Suppressor macrophage treated with lipopolysaccharide for 4 hours (primary cell): ENCODE measurements at regions not wholly inside any gene's neighbourhood (a gene's known extent, or its start where the extent isn't known, plus 50 kb on each side); places are given as distances from the start of the nearest gene placed in this dataset.
"Not testable (repeated sequence)": the region's sequence is repeated elsewhere in the genome, so short reads cannot be mapped to it uniquely, and the experiment has no call there.

ENCODE experiments used
- DNase-seq: peaks from one replicate; pipeline ENCODE4 v3.0.0-alpha.2; 2020

GRCh38 chr12:5328669-5329517, 103.0 kb upstream of the NTF3 start:
- no peak for DNase-seq

- DNase-seq, result no peak
Measured at GRCh38 chr12:5332551-5332950, 99.4 kb upstream of the NTF3 start.

GRCh38 chr12:5333096-5333495, 98.8 kb upstream of the NTF3 start:
- DNase-seq, result no peak

DNA sequence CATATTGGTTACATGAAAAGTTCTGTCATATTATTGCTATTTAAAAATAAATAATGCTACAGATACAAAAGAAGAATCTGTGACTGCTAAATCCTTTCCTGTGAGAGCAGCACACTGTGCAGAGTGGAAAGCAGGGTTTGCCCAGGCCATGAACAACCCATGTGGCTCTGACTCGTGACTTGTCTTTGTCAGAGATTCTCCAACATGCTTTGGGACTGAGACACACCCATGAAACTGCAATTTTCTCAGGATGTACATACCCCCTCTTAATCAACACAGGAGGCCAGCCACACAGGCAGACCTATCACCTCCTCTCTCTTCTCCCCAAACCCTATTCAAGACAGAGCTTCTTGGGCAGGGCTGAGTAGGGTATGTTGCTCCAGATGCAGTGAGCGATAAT, 96.8 kb upstream of the NTF3 start:
- DNase-seq, result no peak

- not testable (repeated sequence) for DNase-seq
Measured at GRCh38 chr12:5341086-5341485, 90.8 kb upstream of the NTF3 start.

GRCh38 chr12:5343711-5344110, 88.2 kb upstream of the NTF3 start:
- no peak for DNase-seq

DNA sequence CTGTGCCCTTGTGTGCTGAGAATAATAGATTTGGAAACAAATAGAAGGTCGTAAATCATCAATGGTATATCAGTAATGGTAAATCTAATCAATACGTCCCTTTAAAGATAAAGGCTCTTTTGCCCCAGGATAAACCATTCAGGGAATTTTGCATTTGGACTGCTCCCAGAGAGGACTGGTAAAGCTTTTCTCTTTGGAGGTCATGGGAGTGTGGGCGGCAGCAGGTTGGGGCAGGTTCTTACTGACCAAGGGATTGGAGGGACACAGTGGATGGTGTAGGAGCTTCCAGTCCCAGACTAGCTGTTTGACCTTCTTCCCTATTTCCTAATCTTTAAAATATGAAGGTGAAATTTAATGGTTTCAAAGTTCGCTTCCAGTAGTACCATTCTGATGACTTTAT, 87.8 kb upstream of the NTF3 start:
- DNase-seq, result no peak

DNA sequence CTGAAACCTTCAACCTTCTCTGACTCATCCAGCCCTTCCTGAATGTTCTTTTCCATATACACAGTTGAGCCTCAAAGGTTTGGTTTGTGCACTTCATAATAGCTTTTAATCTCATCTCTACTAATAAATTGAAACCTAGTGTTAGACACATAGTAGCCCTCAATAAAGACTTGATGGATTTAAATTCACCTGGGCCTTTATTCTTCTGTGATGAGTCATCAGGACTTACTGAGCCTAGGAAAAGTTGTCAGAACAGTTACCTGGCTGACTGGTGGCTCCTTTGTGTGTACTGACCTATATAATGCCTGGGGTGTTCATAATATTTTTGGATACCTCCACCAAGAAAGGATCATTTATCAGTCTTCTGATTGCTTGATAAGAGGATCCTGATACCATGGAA, 86.4 kb upstream of the NTF3 start:
- DNase-seq, result no peak

GRCh38 chr12:5348057-5348456, 83.9 kb upstream of the NTF3 start:
- no peak for DNase-seq

- no peak for DNase-seq
Measured at GRCh38 chr12:5348491-5348890, 83.4 kb upstream of the NTF3 start.

GRCh38 chr12:5364036-5364770, 67.7 kb upstream of the NTF3 start:
- no peak for DNase-seq

- no peak for DNase-seq
Measured at GRCh38 chr12:5369298-5369697, 62.6 kb upstream of the NTF3 start.

DNA sequence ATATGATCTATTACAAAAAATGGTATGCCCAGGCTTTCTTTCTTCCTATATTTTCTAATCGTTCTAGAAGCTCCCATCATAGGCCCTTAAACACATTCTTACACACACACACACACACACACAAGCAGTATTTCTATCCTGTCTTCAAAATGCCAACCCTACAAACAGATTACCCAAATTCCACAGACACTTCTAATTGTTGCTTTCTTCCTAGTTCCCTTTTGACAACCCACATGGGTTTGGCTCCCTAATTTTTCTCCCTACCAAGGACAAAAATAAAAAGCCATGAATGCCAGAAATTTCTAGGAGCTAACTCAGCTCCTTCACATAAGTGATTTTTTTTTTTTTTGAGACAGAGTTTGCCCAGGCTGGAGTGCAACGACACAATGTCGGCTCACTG, 60.3 kb upstream of the NTF3 start:
- no peak for DNase-seq

DNA sequence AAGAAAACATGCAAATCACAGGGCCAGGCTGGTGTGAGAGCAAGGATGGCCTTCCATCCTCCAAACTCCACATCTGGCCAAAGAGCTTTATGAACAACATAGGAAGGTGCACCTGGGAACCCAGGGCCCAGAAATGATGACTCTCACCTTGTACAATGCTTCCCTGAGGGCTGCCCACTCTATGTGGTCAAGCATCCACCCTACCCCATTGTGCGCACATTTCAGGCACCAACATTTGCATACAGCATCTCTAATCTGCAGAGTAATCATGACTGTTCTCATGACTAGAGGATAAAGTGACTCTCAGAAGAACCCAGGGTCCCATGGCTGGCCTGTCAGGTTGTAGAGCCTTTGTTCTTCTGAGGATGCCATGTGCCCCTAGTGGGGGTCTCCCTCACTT, 57.2 kb upstream of the NTF3 start:
- DNase-seq, result no peak

- DNase-seq, result no peak
Measured at GRCh38 chr12:5375547-5376295, 56.2 kb upstream of the NTF3 start.

GRCh38 chr12:5376591-5377207, 55.2 kb upstream of the NTF3 start:
- DNase-seq, result no peak

- no peak for DNase-seq
Measured at GRCh38 chr12:5377997-5378592, 53.8 kb upstream of the NTF3 start.

GRCh38 chr12:5379749-5380496, 52.0 kb upstream of the NTF3 start:
- DNase-seq, result no peak
